ENCODE measurements at regions not wholly inside any gene's neighbourhood (a gene's known extent, or its start where the extent isn't known, plus 50 kb on each side); places are given as distances from the start of the nearest gene placed in this dataset.

DNA sequence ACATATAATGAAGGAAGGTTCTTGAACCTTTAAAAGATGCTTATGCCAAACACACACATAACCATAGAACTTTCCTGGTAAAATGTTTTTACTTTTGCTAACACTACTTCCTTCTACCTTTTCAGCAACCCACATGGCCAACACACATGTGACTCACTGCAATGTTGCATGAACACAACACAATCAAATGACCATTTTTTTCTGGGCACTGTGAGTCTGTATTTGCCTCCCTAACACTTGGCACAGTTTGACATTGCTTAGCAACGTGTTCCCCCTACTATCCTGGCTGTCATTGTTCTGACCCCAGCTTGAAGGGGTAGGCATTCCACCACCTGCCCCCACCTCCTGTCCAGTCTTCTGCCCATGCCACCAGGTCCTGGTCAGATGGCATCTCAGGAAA is 169.4 kb upstream of the PRNP start:
- no peaks in the 10 kb centered on the region for H4K20me1 ChIP-seq (ENCODE audit: control insufficient read depth, insufficient read depth, insufficient read length)
- H2BK5ac ChIP-seq (ENCODE audit: insufficient read length, low read length) = no peak overlapping the region
- no peak overlapping the region for H2BK15ac ChIP-seq (ENCODE audit: low read depth, low read length)
- H2BK20ac ChIP-seq (ENCODE audit: low read depth, low read length, poor library complexity, severe bottlenecking) = no peak overlapping the region
- H3K23me2 ChIP-seq (ENCODE audit: insufficient read length, low read depth, low read length, poor library complexity, severe bottlenecking) = no peaks in the 10 kb centered on the region
- H3K14ac ChIP-seq (ENCODE audit: insufficient read depth, low read length) = no peak overlapping the region
- no peaks in the 10 kb centered on the region for H3K9me3 Mint-ChIP-seq
- no peak overlapping the region for H4K91ac ChIP-seq (ENCODE audit: insufficient read length, low read depth, low read length)
- H3K4ac ChIP-seq (ENCODE audit: low read depth, low read length) = no peak overlapping the region
- H2BK12ac ChIP-seq (ENCODE audit: insufficient read length, low read depth, low read length) = no peak overlapping the region
- H3K23ac ChIP-seq (ENCODE audit: insufficient read length, low read depth, low read length) = no peak overlapping the region
- H3K56ac ChIP-seq (ENCODE audit: insufficient read length, low read depth, low read length) = no peak overlapping the region
- DNase-seq = no peak
- H3K4me1 ChIP-seq (ENCODE audit: insufficient read depth, low read length) = peaks cover 4% of the 10 kb centered on the region; the same call in 1 of the 2 replicates
- H3K18ac ChIP-seq (ENCODE audit: insufficient read length, low read depth, low read length) = no peak overlapping the region
- no peaks in the 10 kb centered on the region for H3K79me2 ChIP-seq (ENCODE audit: insufficient read depth, low read length)
- H2AK5ac ChIP-seq (ENCODE audit: insufficient read length, low read length) = no peak overlapping the region
- H4K8ac ChIP-seq (replicated peaks; ENCODE audit: insufficient read length, low read depth, low read length) = no peak overlapping the region
- H3T11ph ChIP-seq (ENCODE audit: low read length) = no peak overlapping the region
- no CpG with 5 or more reads among the region's 1 CpG for WGBS (ENCODE audit: extremely low coverage, insufficient read length, low lambda C conversion rate)
- no peaks in the 10 kb centered on the region for H3K9me3 ChIP-seq (ENCODE audit: control insufficient read depth, low read depth, low read length)
- no peak overlapping the region for H2BK120ac ChIP-seq (ENCODE audit: low read depth, low read length, poor library complexity, severe bottlenecking)
- no peaks in the 10 kb centered on the region for H3K27me3 Mint-ChIP-seq (ENCODE audit: low read depth)
- H3K36me3 Mint-ChIP-seq (ENCODE audit: insufficient read depth in 1 of 3, low read depth in 3 of 3) = no peaks in the 10 kb centered on the region
- H2AFZ ChIP-seq (ENCODE audit: low read length) = no peak overlapping the region
- no peak overlapping the region for H3K27ac ChIP-seq (ENCODE audit: insufficient read length, low read depth, low read length)
- no peaks in the 10 kb centered on the region for H3K27me3 ChIP-seq (ENCODE audit: insufficient read depth, low read length)
- H3K79me1 ChIP-seq (ENCODE audit: insufficient read depth, low read depth, low read length, poor library complexity, severe bottlenecking) = no peaks in the 10 kb centered on the region
- H3K4me3 Mint-ChIP-seq = no peak overlapping the region
- no peak overlapping the region for H4K5ac ChIP-seq (ENCODE audit: insufficient read length, low read depth, low read length)
- H3K9ac ChIP-seq (ENCODE audit: extremely low read depth, insufficient read length, low read length) = no peak overlapping the region
- H3K4me2 ChIP-seq (ENCODE audit: insufficient read depth, insufficient read length, low read length) = no peak overlapping the region
- TF ChIP-seq, protein P1, sequence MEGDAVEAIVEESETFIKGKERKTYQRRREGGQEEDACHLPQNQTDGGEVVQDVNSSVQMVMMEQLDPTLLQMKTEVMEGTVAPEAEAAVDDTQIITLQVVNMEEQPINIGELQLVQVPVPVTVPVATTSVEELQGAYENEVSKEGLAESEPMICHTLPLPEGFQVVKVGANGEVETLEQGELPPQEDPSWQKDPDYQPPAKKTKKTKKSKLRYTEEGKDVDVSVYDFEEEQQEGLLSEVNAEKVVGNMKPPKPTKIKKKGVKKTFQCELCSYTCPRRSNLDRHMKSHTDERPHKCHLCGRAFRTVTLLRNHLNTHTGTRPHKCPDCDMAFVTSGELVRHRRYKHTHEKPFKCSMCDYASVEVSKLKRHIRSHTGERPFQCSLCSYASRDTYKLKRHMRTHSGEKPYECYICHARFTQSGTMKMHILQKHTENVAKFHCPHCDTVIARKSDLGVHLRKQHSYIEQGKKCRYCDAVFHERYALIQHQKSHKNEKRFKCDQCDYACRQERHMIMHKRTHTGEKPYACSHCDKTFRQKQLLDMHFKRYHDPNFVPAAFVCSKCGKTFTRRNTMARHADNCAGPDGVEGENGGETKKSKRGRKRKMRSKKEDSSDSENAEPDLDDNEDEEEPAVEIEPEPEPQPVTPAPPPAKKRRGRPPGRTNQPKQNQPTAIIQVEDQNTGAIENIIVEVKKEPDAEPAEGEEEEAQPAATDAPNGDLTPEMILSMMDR (conservative IDR thresholded peaks at IDR 0.05) = no peak
- peak overlapping the region in 1 of 3 experiments; percentile 2; a peak in 1 of 7 replicates for H3K27ac Mint-ChIP-seq
- peaks cover 27 to 28% of the 10 kb centered on the region in 2 experiments for H3K4me1 Mint-ChIP-seq

All from H9 (cell line).